IMR-90 (cell line): ENCODE measurements at regions not wholly inside any gene's neighbourhood (a gene's known extent, or its start where the extent isn't known, plus 50 kb on each side); places are given as distances from the start of the nearest gene placed in this dataset.
A peak's percentile ranks its signal among the peaks of the same experiment; 100 is the strongest.

Experiments used
- ATAC-seq: fragments of 200-7000 bp; cut with Tn5 transposase; 2 replicates; pipeline ENCODE4 v1.9.1; 2020; ENCODE audit warnings: low read depth, mild to moderate bottlenecking, moderate library complexity
- BruUV-seq: library from RNA; stranded (reverse); fragments of 400-500 nt; replicated peaks from 2 replicates; lab custom pipeline; 2021; lab: Mats Ljungman, UMichigan
- CTCF ChIA-PET: fragments of 300-600 bp; formaldehyde crosslinking; extraction: SDS; loops from one replicate; lab custom pipeline; 2021; ENCODE audit warnings: antibody characterized with exemption; lab: Yijun Ruan, JAX
- POLR2A ChIA-PET: fragments of 300-600 bp; sonication (Branson Sonifier 250); formaldehyde crosslinking; loops from one replicate; lab custom pipeline; 2022; ENCODE audit warnings: antibody characterized with exemption; ENCODE audit not compliant: unreplicated experiment; lab: Charles Lee
- DNase-seq: peaks from one replicate; pipeline ENCODE4 v3.0.0; 2013
- H2AFZ ChIP-seq: replicated peaks from 2 replicates; pipeline ENCODE3; 2013; ENCODE audit warnings: low read length, mild to moderate bottlenecking; ENCODE audit not compliant: poor library complexity
- H2AK5ac ChIP-seq: 2 replicates; pipeline ENCODE4 v1.6.1; 2013; ENCODE audit warnings: low read depth, low read length, inconsistent platforms
- H2AK9ac ChIP-seq: replicated peaks from 2 replicates; pipeline ENCODE3; 2013; ENCODE audit warnings: mild to moderate bottlenecking, low read depth, low read length, moderate library complexity; ENCODE audit not compliant: poor library complexity
- H2BK120ac ChIP-seq: 2 replicates; pipeline ENCODE4 v1.6.1; 2013; ENCODE audit warnings: low read depth, low read length, inconsistent platforms
- H2BK15ac ChIP-seq: 3 replicates; pipeline ENCODE4 v1.6.1; 2013; ENCODE audit warnings: low read depth, low read length, inconsistent platforms
- H2BK20ac ChIP-seq: 2 replicates; pipeline ENCODE4 v1.6.1; 2013; ENCODE audit warnings: low read depth, mild to moderate bottlenecking, inconsistent platforms, low read length, moderate library complexity
- H2BK5ac ChIP-seq: 2 replicates; pipeline ENCODE4 v1.6.1; 2013; ENCODE audit warnings: mild to moderate bottlenecking, low read depth, low read length, inconsistent platforms; ENCODE audit not compliant: poor library complexity, severe bottlenecking
- H3K14ac ChIP-seq: replicated peaks from 2 replicates; pipeline ENCODE4 v1.6.1; 2013; ENCODE audit warnings: low read depth, low read length, inconsistent platforms
- H3K18ac ChIP-seq: 2 replicates; pipeline ENCODE4 v1.6.1; 2013; ENCODE audit warnings: low read depth, low read length, control low read depth
- H3K23ac ChIP-seq: 2 replicates; pipeline ENCODE4 v1.6.1; 2013; ENCODE audit warnings: low read depth, low read length, inconsistent platforms
- H3K27ac ChIP-seq: 2 replicates; pipeline ENCODE4 v1.5.1; 2013; ENCODE audit warnings: mild to moderate bottlenecking, control low read depth, low read length; ENCODE audit not compliant: insufficient read depth
- H3K27me3 ChIP-seq: 2 replicates; pipeline ENCODE4 v1.6.1; 2013; ENCODE audit warnings: low read length; ENCODE audit not compliant: control insufficient read depth, insufficient read depth
- H3K36me3 ChIP-seq: 2 replicates; pipeline ENCODE4 v1.6.1; 2013; ENCODE audit warnings: low read length, mixed read lengths; ENCODE audit not compliant: control insufficient read depth, insufficient read depth
- H3K4ac ChIP-seq: 2 replicates; pipeline ENCODE4 v1.6.1; 2013; ENCODE audit warnings: low read depth, low read length, inconsistent platforms
- H3K4me1 ChIP-seq: 2 replicates; pipeline ENCODE4 v1.6.1; 2013; ENCODE audit warnings: low read length, mixed read lengths; ENCODE audit not compliant: control insufficient read depth, insufficient read depth
- H3K4me2 ChIP-seq: 2 replicates; pipeline ENCODE4 v1.6.1; 2013; ENCODE audit warnings: low read depth, mild to moderate bottlenecking, control low read depth, low read length, moderate library complexity
- H3K4me3 ChIP-seq: 2 replicates; pipeline ENCODE4 v1.5.1; 2013; ENCODE audit warnings: low read depth, mild to moderate bottlenecking, control low read depth, low read length, moderate library complexity; ENCODE audit not compliant: insufficient read depth
- H3K56ac ChIP-seq: 2 replicates; pipeline ENCODE4 v1.6.1; 2013; ENCODE audit warnings: low read length, inconsistent platforms; ENCODE audit not compliant: insufficient read depth; ENCODE audit errors: extremely low read depth
- H3K79me1 ChIP-seq, 2 experiments: 2 replicates each; pipeline ENCODE4 v1.6.1; 2013; ENCODE audit warnings: low read length in 2 of 2, inconsistent platforms in 1 of 2, low read depth in 1 of 2
- H3K9ac ChIP-seq: 2 replicates; pipeline ENCODE4 v1.6.1; 2013; ENCODE audit warnings: low read depth, low read length, control low read depth
- H3K9me1 ChIP-seq: 2 replicates; pipeline ENCODE4 v1.6.1; 2013; ENCODE audit warnings: low read length, inconsistent platforms; ENCODE audit not compliant: insufficient read depth
- H3K9me3 ChIP-seq: 2 replicates; pipeline ENCODE4 v1.6.1; 2013; ENCODE audit warnings: low read length; ENCODE audit not compliant: control insufficient read depth, insufficient read depth
- H4K20me1 ChIP-seq: 2 replicates; pipeline ENCODE4 v1.6.1; 2013; ENCODE audit warnings: low read length, inconsistent platforms; ENCODE audit not compliant: insufficient read depth
- H4K5ac ChIP-seq: 2 replicates; pipeline ENCODE4 v1.6.1; 2013; ENCODE audit warnings: mild to moderate bottlenecking, low read depth, low read length, control low read depth
- H4K8ac ChIP-seq, 2 experiments: 2 replicates each; pipeline ENCODE4 v1.6.1; 2013; ENCODE audit warnings: low read depth in 2 of 2, low read length in 2 of 2, control low read depth in 1 of 2, inconsistent platforms in 1 of 2
- H4K91ac ChIP-seq: 2 replicates; pipeline ENCODE4 v1.6.1; 2013; ENCODE audit warnings: low read depth, low read length, inconsistent platforms; ENCODE audit not compliant: insufficient read depth
- BHLHE40 ChIP-seq: fragments of 150-350 bp; IDR thresholded peaks from 2 replicates; pipeline ENCODE4 v1.6.1; 2016; ENCODE audit warnings: mild to moderate bottlenecking, low read depth, low read length
- CHD1 ChIP-seq: IDR thresholded peaks from 2 replicates; pipeline ENCODE4 v1.6.1; 2012; ENCODE audit warnings: low read depth, low read length, improper control_type of control experiment
- MAFK ChIP-seq: IDR thresholded peaks from 2 replicates; pipeline ENCODE4 v1.6.1; 2012; ENCODE audit warnings: low read depth, low read length, improper control_type of control experiment
- MAZ ChIP-seq: IDR thresholded peaks from 2 replicates; pipeline ENCODE4 v1.6.1; 2012; ENCODE audit warnings: low read depth, mild to moderate bottlenecking, low read length, improper control_type of control experiment, moderate library complexity, borderline replicate concordance
- NFE2L2 ChIP-seq: fragments of 150-350 bp; IDR thresholded peaks from 2 replicates; pipeline ENCODE4 v1.6.1; 2016; ENCODE audit warnings: low read depth, mild to moderate bottlenecking, low read length
- POLR2A ChIP-seq: IDR thresholded peaks from 2 replicates; pipeline ENCODE4 v1.6.1; 2012; ENCODE audit warnings: mild to moderate bottlenecking, low read depth, low read length
- SMC3 ChIP-seq: fragments of 150-350 bp; IDR thresholded peaks from 2 replicates; pipeline ENCODE4 v1.6.1; 2016; ENCODE audit warnings: low read depth, mild to moderate bottlenecking, antibody characterized with exemption, low read length, moderate library complexity
- whole genome bisulfite sequencing, 2 experiments: methylation state at CpG; one replicate each; pipeline versions ENCODE4 v1.1.5 to v1.1.7; 2013; ENCODE audit warnings: missing lambda C conversion rate in 2 of 2; ENCODE audit not compliant: insufficient read length in 1 of 2; ENCODE audit errors: extremely low coverage in 2 of 2; 5-methylcytosine and 5-hydroxymethylcytosine counted together
- dilution Hi-C: fragments of 300-500 bp; cut with HindIII; formaldehyde crosslinking; loops from one replicate; pipeline ENCODE4 v1.14.3; 2018; ENCODE audit warnings: low sequenced_read_pairs; ENCODE audit not compliant: unreplicated experiment
- in situ Hi-C: fragments of 300-500 bp; cut with MboI; formaldehyde crosslinking; loops from 3 replicates; pipeline ENCODE4 v1.14.3; 2019; ENCODE audit warnings: low sequenced_read_pairs, inconsistent platforms, mixed read lengths
- intact Hi-C: fragments of 100-400 bp; cut with micrococcal nuclease; formaldehyde crosslinking; loops from 2 replicates; pipeline ENCODE4 v1.10.0; 2022
- TF ChIP-seq, protein P1 (sequence below): fragments of 150-350 bp; IDR thresholded peaks from 2 replicates; pipeline ENCODE4 v1.6.1; 2016; ENCODE audit warnings: low read depth, mild to moderate bottlenecking, low read length, moderate library complexity, borderline replicate concordance

DNA sequence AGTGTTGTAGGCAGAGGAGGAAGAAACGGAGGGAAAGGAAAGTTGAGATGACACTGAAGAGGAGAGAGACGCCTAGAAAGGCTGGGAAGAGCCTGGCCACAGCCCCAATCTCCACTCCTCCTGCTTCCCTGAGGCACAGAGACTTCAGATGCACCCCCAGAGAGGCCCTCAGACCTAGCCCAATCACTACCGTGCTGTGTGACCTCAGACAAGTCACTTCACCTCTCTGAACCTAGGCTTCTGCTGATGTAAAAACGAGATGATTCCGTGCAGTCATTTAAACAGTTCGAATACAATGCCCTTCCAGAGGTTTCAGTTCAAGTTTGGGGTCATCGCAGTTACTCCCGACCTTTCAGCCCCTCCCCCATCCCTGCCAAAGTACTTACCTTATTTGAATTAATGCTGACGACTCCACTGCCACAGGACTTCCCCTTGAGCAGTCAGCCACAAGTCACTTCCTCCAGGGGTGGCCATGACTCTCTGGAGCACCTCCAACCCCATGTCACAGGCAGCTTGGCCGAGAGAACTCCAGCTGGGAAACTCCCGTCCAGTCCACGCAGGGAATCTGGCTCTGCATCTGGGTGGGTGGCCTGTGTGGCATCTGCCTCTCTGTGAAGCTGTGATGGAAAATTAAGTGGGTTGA is 105.2 kb upstream of the ID2 start:
- H3K4me2 ChIP-seq, result no peak overlapping the region
- no peaks in the 10 kb centered on the region for H4K20me1 ChIP-seq
- in situ Hi-C loops, result no loop called here
- ChIA-PET POLR2A (no interaction called here), CTCF (no interaction called here)
- H3K23ac ChIP-seq, result no peak overlapping the region
- H4K8ac ChIP-seq, result no peak overlapping the region
- intact Hi-C loops, result no loop called here
- H3K18ac ChIP-seq, result no peak overlapping the region
- no peak overlapping the region for H3K56ac ChIP-seq
- H2BK5ac ChIP-seq, result no peak overlapping the region
- BruUV-seq, result no TSS peak
- H2AK5ac ChIP-seq, result 0 out of 2 replicates have a peak overlapping the region, but pooled peaks have one; percentile 3
- H4K5ac ChIP-seq, result no peak overlapping the region
- H2BK15ac ChIP-seq, result no peak overlapping the region
- H4K91ac ChIP-seq, result no peak overlapping the region
- peak overlapping the region; percentile 79; the same call in 1 of the 2 replicates for H3K14ac ChIP-seq
- dilution Hi-C loops, result no loop called here
- no peak overlapping the region for H3K27ac ChIP-seq
- H3K4me3 ChIP-seq, result no peak overlapping the region
- H3K27me3 ChIP-seq, result no peaks in the 10 kb centered on the region
- H3K36me3 ChIP-seq, result no peaks in the 10 kb centered on the region
- H3K9me3 ChIP-seq, result no peaks in the 10 kb centered on the region
- H2BK20ac ChIP-seq, result no peak overlapping the region
- H3K4ac ChIP-seq, result 0 out of 2 replicates have a peak overlapping the region, but pooled peaks have one; percentile 16
- H3K9me1 ChIP-seq, result peaks cover 4% of the 10 kb centered on the region; the same call in 1 of the 2 replicates
- no peak overlapping the region for H2AFZ ChIP-seq
- no peak overlapping the region for H2AK9ac ChIP-seq
- DNase-seq, result no peak
- H3K79me1 ChIP-seq, result no peaks in the 10 kb centered on the region
- WGBS, 2 experiments, result 61% methylated on average over 4 of the region's 12 CpGs; no CpG with 5 or more reads in 1 of the 2 experiments
- TF ChIP-seq POLR2A (no peak), SMC3 (no peak), MAFK (no peak), NFE2L2 (no peak), BHLHE40 (no peak), MAZ (no peak), CHD1 (no peak)
- TF ChIP-seq, protein P1, sequence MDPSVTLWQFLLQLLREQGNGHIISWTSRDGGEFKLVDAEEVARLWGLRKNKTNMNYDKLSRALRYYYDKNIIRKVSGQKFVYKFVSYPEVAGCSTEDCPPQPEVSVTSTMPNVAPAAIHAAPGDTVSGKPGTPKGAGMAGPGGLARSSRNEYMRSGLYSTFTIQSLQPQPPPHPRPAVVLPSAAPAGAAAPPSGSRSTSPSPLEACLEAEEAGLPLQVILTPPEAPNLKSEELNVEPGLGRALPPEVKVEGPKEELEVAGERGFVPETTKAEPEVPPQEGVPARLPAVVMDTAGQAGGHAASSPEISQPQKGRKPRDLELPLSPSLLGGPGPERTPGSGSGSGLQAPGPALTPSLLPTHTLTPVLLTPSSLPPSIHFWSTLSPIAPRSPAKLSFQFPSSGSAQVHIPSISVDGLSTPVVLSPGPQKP, result no peak
- ATAC-seq, result no peak
- H3K9ac ChIP-seq, result no peak overlapping the region
- peaks cover 7% of the 10 kb centered on the region; the same call in 1 of the 2 replicates for H3K4me1 ChIP-seq
- no peak overlapping the region for H2BK120ac ChIP-seq
